HG03045 (cell line): ENCODE measurements at regions not wholly inside any gene's neighbourhood (a gene's known extent, or its start where the extent isn't known, plus 50 kb on each side); places are given as distances from the start of the nearest gene placed in this dataset.

Experiments
- ATAC-seq: cut with Tn5 transposase; IDR thresholded peaks from one replicate; pipeline ENCODE4 v1.9.1; 2021; ENCODE audit warnings: mild to moderate bottlenecking, moderate library complexity; ENCODE audit not compliant: unreplicated experiment

- no peak for ATAC-seq
Observed at GRCh38 chr9:14967450-14968321, 57.5 kb upstream of the FREM1 start.

DNA sequence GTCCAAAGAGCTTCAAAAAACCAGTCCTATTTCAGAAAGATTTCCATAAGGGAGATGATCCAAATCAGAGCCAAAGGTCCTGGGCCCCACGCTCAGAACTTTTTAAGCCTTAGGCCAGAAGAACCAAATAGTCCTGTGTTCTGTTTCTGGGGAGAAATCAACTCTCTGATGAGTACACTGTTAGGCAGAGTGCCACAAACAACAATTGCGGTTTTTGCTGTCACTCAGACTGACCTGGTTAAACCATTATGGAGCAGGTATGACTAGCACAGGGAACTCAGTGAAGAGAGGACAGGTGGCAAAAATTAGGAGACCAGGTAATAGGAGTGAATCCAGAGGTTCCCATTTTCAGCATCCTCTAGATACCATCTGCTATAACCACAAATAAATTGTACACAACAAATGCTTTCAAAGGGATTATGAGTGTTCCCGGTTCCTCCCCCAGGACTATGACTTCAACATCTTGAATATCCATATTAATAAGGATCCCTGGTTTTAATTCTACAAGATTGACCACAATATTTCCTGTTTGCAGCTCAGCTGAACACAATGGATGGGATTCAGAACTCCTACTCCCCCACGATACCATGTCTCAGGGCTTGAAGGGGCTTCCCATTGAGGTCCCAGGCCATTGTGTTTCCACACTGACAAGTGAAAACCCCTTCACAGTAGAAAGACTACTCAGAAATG, 52.1 kb upstream of the FREM1 start:
- ATAC-seq: no peak

DNA sequence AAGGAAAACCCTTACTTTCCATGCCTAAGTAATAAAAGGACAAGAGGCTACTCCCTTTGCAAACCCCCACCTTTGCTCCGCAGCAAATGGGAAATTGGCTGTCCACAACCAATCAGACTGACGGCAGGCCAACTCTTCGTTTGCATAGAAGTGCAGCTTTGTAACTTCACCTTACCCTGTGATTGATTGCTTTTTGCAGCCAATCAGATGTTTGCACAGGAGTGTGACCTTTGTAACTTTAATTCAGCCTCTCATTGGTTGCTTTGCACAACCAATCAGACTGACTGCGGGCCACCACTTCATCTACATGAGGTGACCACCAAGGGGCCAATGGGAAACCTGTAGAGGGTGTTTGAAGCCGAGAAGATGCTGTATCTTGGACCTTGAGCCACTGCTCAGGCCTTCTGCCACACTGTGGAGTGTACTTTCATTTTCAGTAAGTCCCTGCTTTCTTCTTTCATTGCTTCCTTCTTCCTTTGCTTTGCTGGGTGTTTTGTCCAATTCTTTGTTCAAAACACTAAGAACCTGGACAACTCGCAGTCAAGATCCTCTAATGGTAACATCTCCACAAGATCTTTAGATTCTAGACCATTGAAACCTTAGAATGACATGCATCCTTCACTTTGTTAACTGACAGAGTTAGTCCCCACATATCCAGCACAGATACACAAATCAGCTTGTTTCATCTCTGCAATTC, 51.3 kb upstream of the FREM1 start:
- no peak for ATAC-seq

DNA sequence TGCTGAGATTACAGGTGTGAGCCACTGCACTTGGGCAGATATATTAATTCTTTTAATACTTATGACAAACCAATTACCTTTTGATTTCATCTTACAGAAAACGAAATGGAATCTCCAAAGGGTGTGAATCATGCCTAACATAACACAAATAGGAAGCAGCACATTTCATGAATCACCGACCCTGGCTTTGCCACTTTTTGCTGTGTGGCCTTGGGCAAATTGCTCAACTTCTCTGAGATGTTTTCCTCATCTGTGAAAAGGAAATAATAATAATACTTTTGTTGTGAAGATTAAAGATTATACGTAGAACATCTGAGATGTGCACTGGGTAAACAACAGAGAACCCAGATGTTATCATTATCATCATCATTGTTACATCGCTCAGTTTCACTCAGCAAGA, 50.7 kb upstream of the FREM1 start:
- no peak for ATAC-seq
